GM13976 (cell line): ENCODE measurements at regions not wholly inside any gene's neighbourhood (a gene's known extent, or its start where the extent isn't known, plus 50 kb on each side); places are given as distances from the start of the nearest gene placed in this dataset.

ENCODE experiments used
- DNase-seq: peaks from one replicate; pipeline ENCODE4 v3.0.0; 2012; ENCODE audit warnings: low spot score
- in situ Hi-C: fragments of 300-500 bp; cut with MboI; formaldehyde crosslinking; loops from one replicate; pipeline ENCODE4 v1.12.0; 2022; ENCODE audit warnings: low sequenced_read_pairs, mixed read lengths, inconsistent platforms; ENCODE audit not compliant: unreplicated experiment
- TF ChIP-seq, protein P1 (sequence below): IDR thresholded peaks from 2 replicates; pipeline ENCODE4 v1.5.1; 2012; ENCODE audit warnings: borderline replicate concordance, mild to moderate bottlenecking; ENCODE audit not compliant: insufficient read depth; ENCODE audit errors: extremely low read depth, missing control alignments, control extremely low read depth

GRCh38 chr18:78757014-78757413 lies 222.6 kb upstream of the SALL3 start:
- TF ChIP-seq, protein P1, sequence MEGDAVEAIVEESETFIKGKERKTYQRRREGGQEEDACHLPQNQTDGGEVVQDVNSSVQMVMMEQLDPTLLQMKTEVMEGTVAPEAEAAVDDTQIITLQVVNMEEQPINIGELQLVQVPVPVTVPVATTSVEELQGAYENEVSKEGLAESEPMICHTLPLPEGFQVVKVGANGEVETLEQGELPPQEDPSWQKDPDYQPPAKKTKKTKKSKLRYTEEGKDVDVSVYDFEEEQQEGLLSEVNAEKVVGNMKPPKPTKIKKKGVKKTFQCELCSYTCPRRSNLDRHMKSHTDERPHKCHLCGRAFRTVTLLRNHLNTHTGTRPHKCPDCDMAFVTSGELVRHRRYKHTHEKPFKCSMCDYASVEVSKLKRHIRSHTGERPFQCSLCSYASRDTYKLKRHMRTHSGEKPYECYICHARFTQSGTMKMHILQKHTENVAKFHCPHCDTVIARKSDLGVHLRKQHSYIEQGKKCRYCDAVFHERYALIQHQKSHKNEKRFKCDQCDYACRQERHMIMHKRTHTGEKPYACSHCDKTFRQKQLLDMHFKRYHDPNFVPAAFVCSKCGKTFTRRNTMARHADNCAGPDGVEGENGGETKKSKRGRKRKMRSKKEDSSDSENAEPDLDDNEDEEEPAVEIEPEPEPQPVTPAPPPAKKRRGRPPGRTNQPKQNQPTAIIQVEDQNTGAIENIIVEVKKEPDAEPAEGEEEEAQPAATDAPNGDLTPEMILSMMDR: no peak
- in situ Hi-C loops: no loop called here
- no peak for DNase-seq

- in situ Hi-C loops: no loop called here
- no peak for DNase-seq
- TF ChIP-seq, protein P1: no peak
These were observed 221.1 kb upstream of the SALL3 start for GRCh38 chr18:78758496-78758895.

DNA sequence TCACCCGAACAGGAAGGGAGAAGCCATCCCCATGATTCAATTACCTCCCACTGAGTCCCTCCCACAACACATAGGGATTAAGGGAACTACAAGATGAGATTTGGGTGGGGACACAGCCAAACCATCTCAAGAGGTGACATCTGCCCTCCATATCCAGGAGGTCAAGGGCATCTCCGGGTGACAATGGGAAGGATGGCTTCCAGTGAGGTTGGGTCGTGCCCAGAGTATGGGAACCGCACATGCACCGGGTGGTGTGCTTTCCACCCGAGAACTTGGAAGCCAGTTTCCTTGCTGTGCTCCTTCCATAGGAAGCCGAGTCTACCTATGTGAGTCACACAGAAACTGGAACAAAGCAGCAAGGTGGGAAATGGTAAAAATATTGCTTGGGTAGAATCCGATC lies 216.9 kb upstream of the SALL3 start:
- in situ Hi-C loops: no loop called here

GRCh38 chr18:78764544-78764943 lies 215.1 kb upstream of the SALL3 start:
- in situ Hi-C loops: no loop called here
- no peak for DNase-seq
- TF ChIP-seq, protein P1: no peak

More for the DNA sequence above, 216.9 kb upstream of the SALL3 start:
- TF ChIP-seq, protein P1: no peak
- no peak for DNase-seq

- in situ Hi-C loops: no loop called here
- no peak for DNase-seq
- TF ChIP-seq, protein P1: no peak
These were observed 214.5 kb upstream of the SALL3 start for GRCh38 chr18:78765142-78765541.

DNA sequence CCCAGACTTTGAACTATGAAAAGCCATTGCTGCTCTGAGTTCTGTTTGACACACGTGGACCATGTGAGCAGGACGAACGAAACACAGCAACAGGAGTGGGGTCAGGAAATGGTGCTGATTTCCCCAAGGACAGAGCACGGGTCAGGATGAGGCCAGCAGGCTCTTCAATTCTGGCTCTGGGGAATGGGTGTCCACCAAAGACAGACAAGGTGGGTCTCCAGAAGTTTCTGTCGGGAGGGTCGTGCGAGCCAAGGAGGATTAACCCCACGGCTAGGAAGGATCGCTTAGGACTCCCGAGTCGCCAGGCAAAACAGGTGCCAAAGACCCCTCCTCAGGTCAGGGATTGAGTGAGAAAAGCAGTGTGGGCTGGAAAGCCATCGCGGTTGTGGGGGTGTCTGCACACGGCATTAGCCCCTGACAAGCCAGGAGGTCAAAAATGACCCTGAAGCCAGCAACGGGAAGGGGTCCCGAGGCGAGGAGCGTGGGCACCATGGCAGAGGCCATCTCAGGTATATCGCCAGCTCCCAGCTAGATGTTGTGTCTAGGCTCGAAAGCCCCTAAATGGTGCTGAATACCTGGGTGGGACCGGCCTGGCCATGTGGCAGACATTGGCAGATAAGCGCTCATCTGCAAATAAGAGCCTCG lies 213.9 kb upstream of the SALL3 start:
- no peak for DNase-seq
- TF ChIP-seq, protein P1: no peak
- in situ Hi-C loops: no loop called here
